ENCODE measurements at regions not wholly inside any gene's neighbourhood (a gene's known extent, or its start where the extent isn't known, plus 50 kb on each side); places are given as distances from the start of the nearest gene placed in this dataset.

DNA sequence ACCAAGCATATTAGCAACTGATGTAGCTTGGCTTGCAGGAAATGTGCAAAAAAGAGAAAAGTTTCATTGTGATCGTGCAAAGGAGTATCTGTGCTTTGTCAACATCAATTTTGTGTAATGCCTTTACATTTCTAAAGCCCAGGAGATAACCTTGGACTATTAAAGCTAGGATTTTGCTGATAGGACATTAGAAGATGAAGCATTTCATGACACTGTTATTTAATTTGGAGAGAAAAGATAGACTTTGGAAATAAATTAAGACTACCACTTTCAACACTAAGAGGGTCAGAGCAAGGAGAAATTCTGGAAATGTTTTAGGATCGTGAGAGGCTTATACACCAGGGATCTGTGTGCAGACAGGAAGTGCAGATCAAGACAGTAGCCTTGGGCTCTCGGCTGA lies 120.6 kb upstream of the MID1 start:
- no peaks in the 10 kb centered on the region for H3K36me3 ChIP-seq (ENCODE audit: control insufficient read depth in 4 of 4, insufficient read depth in 4 of 4, low read length in 4 of 4)
- H3K27me3 ChIP-seq (ENCODE audit: control insufficient read depth in 3 of 3, insufficient read depth in 3 of 3, low read length in 2 of 3): peaks cover 0 to 31% (median 19%) of the 10 kb centered on the region in 3 donors
- no peaks in the 10 kb centered on the region for H3K9me3 ChIP-seq (ENCODE audit: control insufficient read depth in 4 of 4, insufficient read depth in 3 of 4, low read length in 3 of 4)
- no peak overlapping the region for H3K4me3 ChIP-seq
- 44 to 46% methylated on average over 3 of the region's 3 CpGs for WGBS, 2 donors
- H3K9ac ChIP-seq (ENCODE audit: insufficient read depth in 1 of 2, low read length in 2 of 2): no peak overlapping the region
- TF ChIP-seq, protein P1, sequence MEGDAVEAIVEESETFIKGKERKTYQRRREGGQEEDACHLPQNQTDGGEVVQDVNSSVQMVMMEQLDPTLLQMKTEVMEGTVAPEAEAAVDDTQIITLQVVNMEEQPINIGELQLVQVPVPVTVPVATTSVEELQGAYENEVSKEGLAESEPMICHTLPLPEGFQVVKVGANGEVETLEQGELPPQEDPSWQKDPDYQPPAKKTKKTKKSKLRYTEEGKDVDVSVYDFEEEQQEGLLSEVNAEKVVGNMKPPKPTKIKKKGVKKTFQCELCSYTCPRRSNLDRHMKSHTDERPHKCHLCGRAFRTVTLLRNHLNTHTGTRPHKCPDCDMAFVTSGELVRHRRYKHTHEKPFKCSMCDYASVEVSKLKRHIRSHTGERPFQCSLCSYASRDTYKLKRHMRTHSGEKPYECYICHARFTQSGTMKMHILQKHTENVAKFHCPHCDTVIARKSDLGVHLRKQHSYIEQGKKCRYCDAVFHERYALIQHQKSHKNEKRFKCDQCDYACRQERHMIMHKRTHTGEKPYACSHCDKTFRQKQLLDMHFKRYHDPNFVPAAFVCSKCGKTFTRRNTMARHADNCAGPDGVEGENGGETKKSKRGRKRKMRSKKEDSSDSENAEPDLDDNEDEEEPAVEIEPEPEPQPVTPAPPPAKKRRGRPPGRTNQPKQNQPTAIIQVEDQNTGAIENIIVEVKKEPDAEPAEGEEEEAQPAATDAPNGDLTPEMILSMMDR (IDR thresholded peaks at IDR 0.05; ENCODE audit: control extremely low read depth, extremely low read depth): no peak
- no peak overlapping the region for H3K27ac ChIP-seq (ENCODE audit: low read depth in 1 of 2, low read length in 1 of 2)
- DNase-seq (no peak), ATAC-seq (ENCODE audit: insufficient read depth, low FRiP score) (no peak)
- H3K4me1 ChIP-seq (ENCODE audit: control insufficient read depth in 5 of 5, insufficient read depth in 5 of 5, low read length in 5 of 5): no peaks in the 10 kb centered on the region

DNA sequence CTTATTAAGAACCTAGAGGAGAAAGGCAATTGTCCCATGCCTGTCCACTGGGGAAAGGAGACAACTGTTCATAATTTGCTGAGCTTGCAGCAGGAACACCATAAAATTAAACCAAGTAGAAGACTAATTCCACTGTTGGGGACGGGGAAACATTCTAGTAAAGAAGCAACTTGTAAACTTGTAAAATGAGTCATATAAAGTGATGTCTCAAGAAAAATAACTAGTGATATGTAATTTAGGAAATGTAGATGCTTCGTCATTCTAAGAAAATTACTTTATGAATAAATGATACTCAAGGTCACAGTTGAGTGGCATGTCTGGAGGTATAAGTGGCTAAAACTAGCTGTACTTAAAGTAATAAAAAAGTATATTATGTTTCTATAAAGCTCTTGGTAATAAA lies 121.2 kb upstream of the MID1 start:
- Histone ChIP-seq H3K36me3 (ENCODE audit: control insufficient read depth in 4 of 4, insufficient read depth in 4 of 4, low read length in 4 of 4) (no peaks in the 10 kb centered on the region), H3K4me3 (no peak overlapping the region), H3K4me1 (ENCODE audit: control insufficient read depth in 5 of 5, insufficient read depth in 5 of 5, low read length in 5 of 5) (no peaks in the 10 kb centered on the region), H3K9me3 (ENCODE audit: control insufficient read depth in 4 of 4, insufficient read depth in 3 of 4, low read length in 3 of 4) (no peaks in the 10 kb centered on the region), H3K9ac (ENCODE audit: insufficient read depth in 1 of 2, low read length in 2 of 2) (no peak overlapping the region), H3K27me3 (ENCODE audit: control insufficient read depth in 3 of 3, insufficient read depth in 3 of 3, low read length in 2 of 3) (peaks cover 0 to 27% (median 19%) of the 10 kb centered on the region in 3 donors), H3K27ac (ENCODE audit: low read depth in 1 of 2, low read length in 1 of 2) (no peak overlapping the region)
- WGBS, 2 donors: 67 to 94% methylated on average over 2 of the region's 2 CpGs
- TF ChIP-seq, protein P1 (IDR thresholded peaks at IDR 0.05; ENCODE audit: control extremely low read depth, extremely low read depth): no peak
- DNase-seq (no peak), ATAC-seq (ENCODE audit: insufficient read depth, low FRiP score) (no peak)

DNA sequence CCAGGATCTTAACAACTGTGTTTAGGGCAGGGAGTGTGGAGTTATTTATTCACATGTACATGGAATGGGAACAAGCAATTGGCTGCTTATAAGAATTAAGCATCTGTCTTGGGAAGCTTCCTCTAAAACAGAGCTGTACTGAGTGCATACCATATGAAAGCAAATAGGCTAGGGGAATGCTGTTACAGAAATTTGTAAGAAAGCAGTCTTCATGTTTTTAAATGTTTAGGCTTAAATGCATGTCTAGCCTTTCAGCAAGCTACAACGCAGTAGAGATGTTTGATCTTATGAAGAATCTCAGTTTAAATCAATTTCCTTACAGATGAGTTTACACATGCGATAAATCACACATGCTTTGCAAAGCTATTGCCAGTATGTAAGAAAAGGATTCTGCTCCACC lies 123.1 kb upstream of the MID1 start:
- TF ChIP-seq, protein P1 (IDR thresholded peaks at IDR 0.05; ENCODE audit: control extremely low read depth, extremely low read depth): no peak
- DNase-seq (no peak), ATAC-seq (ENCODE audit: insufficient read depth, low FRiP score) (no peak)
- Histone ChIP-seq H3K4me3 (no peak overlapping the region), H3K27ac (ENCODE audit: low read depth in 1 of 2, low read length in 1 of 2) (no peak overlapping the region), H3K27me3 (ENCODE audit: control insufficient read depth in 3 of 3, insufficient read depth in 3 of 3, low read length in 2 of 3) (peaks cover 0 to 21% (median 19%) of the 10 kb centered on the region in 3 donors), H3K9ac (ENCODE audit: insufficient read depth in 1 of 2, low read length in 2 of 2) (no peak overlapping the region), H3K4me1 (ENCODE audit: control insufficient read depth in 5 of 5, insufficient read depth in 5 of 5, low read length in 5 of 5) (no peaks in the 10 kb centered on the region), H3K9me3 (ENCODE audit: control insufficient read depth in 4 of 4, insufficient read depth in 3 of 4, low read length in 3 of 4) (no peaks in the 10 kb centered on the region), H3K36me3 (ENCODE audit: control insufficient read depth in 4 of 4, insufficient read depth in 4 of 4, low read length in 4 of 4) (no peaks in the 10 kb centered on the region)
- 85 to 100% methylated on average over 2 of the region's 2 CpGs for WGBS, 2 donors

DNA sequence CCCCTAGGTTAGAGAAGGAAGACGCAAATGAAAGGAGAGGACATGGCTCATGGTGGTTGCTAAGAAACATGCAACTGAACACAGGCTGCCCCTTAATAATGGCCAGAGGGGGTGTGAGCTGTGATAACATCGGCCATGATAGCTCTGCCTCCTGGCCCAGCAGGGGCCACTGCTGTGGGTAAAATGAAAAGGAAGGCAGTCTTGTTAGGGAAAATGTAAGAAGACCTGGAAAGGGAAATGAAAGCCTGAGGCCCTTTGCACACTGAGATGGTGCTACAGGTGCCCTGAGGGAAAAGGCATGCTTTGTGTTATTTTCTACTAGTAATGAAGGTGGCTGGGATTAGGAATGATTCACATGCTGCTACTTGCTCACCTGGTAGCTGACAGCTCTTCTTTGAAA lies 123.6 kb upstream of the MID1 start:
- Histone ChIP-seq H3K27me3 (ENCODE audit: control insufficient read depth in 3 of 3, insufficient read depth in 3 of 3, low read length in 2 of 3) (peaks cover 0 to 24% (median 19%) of the 10 kb centered on the region in 3 donors), H3K4me1 (ENCODE audit: control insufficient read depth in 5 of 5, insufficient read depth in 5 of 5, low read length in 5 of 5) (no peaks in the 10 kb centered on the region), H3K4me3 (no peak overlapping the region), H3K27ac (ENCODE audit: low read depth in 1 of 2, low read length in 1 of 2) (no peak overlapping the region), H3K9me3 (ENCODE audit: control insufficient read depth in 4 of 4, insufficient read depth in 3 of 4, low read length in 3 of 4) (no peaks in the 10 kb centered on the region), H3K36me3 (ENCODE audit: control insufficient read depth in 4 of 4, insufficient read depth in 4 of 4, low read length in 4 of 4) (no peaks in the 10 kb centered on the region), H3K9ac (ENCODE audit: insufficient read depth in 1 of 2, low read length in 2 of 2) (no peak overlapping the region)
- ATAC-seq (ENCODE audit: insufficient read depth, low FRiP score) (no peak), DNase-seq (no peak)
- TF ChIP-seq, protein P1 (IDR thresholded peaks at IDR 0.05; ENCODE audit: control extremely low read depth, extremely low read depth): no peak
- WGBS, 2 donors: 65 to 83% methylated on average over 2 of the region's 2 CpGs

Data from lung (tissue), 11 donors.